Right forelimb (tissue), 1 donor: ENCODE measurements at regions not wholly inside any gene's neighbourhood (a gene's known extent, or its start where the extent isn't known, plus 50 kb on each side); places are given as distances from the start of the nearest gene placed in this dataset.
"Not testable (repeated sequence)": the region's sequence is repeated elsewhere in the genome, so short reads cannot be mapped to it uniquely, and the experiment has no call there.

ENCODE experiments used
- DNase-seq: peaks from one replicate; pipeline ENCODE4 v3.0.0-alpha.2; 2018

GRCh38 chr15:62275831-62276230 is 110.7 kb upstream of the C2CD4B start:
- no peak for DNase-seq

- DNase-seq, result no peak
Measured at GRCh38 chr15:62277816-62278394, 112.8 kb upstream of the C2CD4B start.

GRCh38 chr15:62278534-62278933 is 113.4 kb upstream of the C2CD4B start:
- DNase-seq, result no peak

GRCh38 chr15:62279041-62279440 is 114.0 kb upstream of the C2CD4B start:
- no peak for DNase-seq

GRCh38 chr15:62280625-62281024 is 115.5 kb upstream of the C2CD4B start:
- no peak for DNase-seq

GRCh38 chr15:62281801-62282200 is 116.7 kb upstream of the C2CD4B start:
- not testable (repeated sequence) for DNase-seq

- DNase-seq, result no peak
Measured at GRCh38 chr15:62287066-62287857, 122.2 kb upstream of the C2CD4B start.

GRCh38 chr15:62288361-62289017 is 123.4 kb upstream of the C2CD4B start:
- no peak for DNase-seq

- no peak for DNase-seq
Measured at GRCh38 chr15:62291262-62291661, 126.2 kb upstream of the C2CD4B start.

GRCh38 chr15:62296756-62297507 is 131.8 kb upstream of the C2CD4B start:
- no peak for DNase-seq

GRCh38 chr15:62297522-62297921 is 132.4 kb upstream of the C2CD4B start:
- DNase-seq, result no peak

- DNase-seq, result no peak
Measured at GRCh38 chr15:62297933-62298332, 132.8 kb upstream of the C2CD4B start.

- DNase-seq, result no peak
Measured at GRCh38 chr15:62298811-62299210, 133.7 kb upstream of the C2CD4B start.

- DNase-seq, result no peak
Measured at GRCh38 chr15:62299541-62299940, 134.5 kb upstream of the C2CD4B start.

GRCh38 chr15:62301993-62302675 is 137.0 kb upstream of the C2CD4B start:
- DNase-seq, result no peak

GRCh38 chr15:62306851-62307504 is 141.9 kb upstream of the C2CD4B start:
- DNase-seq, result peak; percentile 50

- no peak for DNase-seq
Measured at GRCh38 chr15:62307551-62307950, 142.5 kb upstream of the C2CD4B start.

- DNase-seq, result no peak
Measured at GRCh38 chr15:62316413-62317060, 151.5 kb upstream of the C2CD4B start.

- DNase-seq, result peak; percentile 52
Measured at GRCh38 chr15:62320259-62320658, 155.2 kb upstream of the C2CD4B start.

GRCh38 chr15:62323353-62323890 is 158.3 kb upstream of the C2CD4B start:
- DNase-seq, result no peak

GRCh38 chr15:62324382-62324781 is 159.3 kb upstream of the C2CD4B start:
- DNase-seq, result no peak
